Tibial nerve (tissue), 4 donors: ENCODE measurements at regions not wholly inside any gene's neighbourhood (a gene's known extent, or its start where the extent isn't known, plus 50 kb on each side); places are given as distances from the start of the nearest gene placed in this dataset.

ENCODE experiments used
- DNase-seq, 2 donors: peaks; one replicate each; pipeline ENCODE4 v3.0.0-alpha.2; 2019; ENCODE audit warnings: low spot score in 2 of 2
- H3K27ac ChIP-seq, 4 donors: fragments of 200-600 bp; sonication (generic) in 3 of 4; one replicate each; pipeline ENCODE4 v1.5.1; 2017 to 2019; ENCODE audit warnings: mild to moderate bottlenecking in 1 of 4
- H3K27me3 ChIP-seq, 2 donors: fragments of 200-600 bp; sonication (generic) in 1 of 2; one replicate each; pipeline versions ENCODE4 v1.5.1 to v1.6.0; 2017 to 2019
- H3K36me3 ChIP-seq, 3 donors: fragments of 200-600 bp; sonication (generic); one replicate each; pipeline ENCODE4 v1.5.1; 2018 to 2019
- H3K4me1 ChIP-seq, 4 donors: fragments of 200-600 bp; sonication (generic) in 3 of 4; one replicate each; pipeline ENCODE4 v1.5.1; 2017 to 2019
- H3K4me3 ChIP-seq, 4 donors: fragments of 200-600 bp; sonication (generic) in 3 of 4; one replicate each; pipeline ENCODE4 v1.5.1; 2017 to 2019; ENCODE audit warnings: mild to moderate bottlenecking in 1 of 4, moderate library complexity in 1 of 4
- H3K9me3 ChIP-seq, 4 donors: fragments of 200-600 bp; sonication (generic) in 3 of 4; one replicate each; pipeline ENCODE4 v1.5.1; 2017 to 2019
- CTCF ChIP-seq, 5 experiments: fragments of 200-600 bp in 3 of 5; fragments of 450-650 bp in 2 of 5; sonication (generic) in 3 of 5; IDR thresholded peaks; one replicate each; pipeline ENCODE4 v1.5.1; 2016 to 2019; ENCODE audit warnings: antibody characterized with exemption in 5 of 5, mild to moderate bottlenecking in 3 of 5, moderate library complexity in 2 of 5
- EP300 ChIP-seq, 2 donors: sonication (generic); formaldehyde crosslinking; IDR thresholded peaks; one replicate each; pipeline ENCODE4 v1.6.1; 2017; ENCODE audit warnings: antibody characterized with exemption in 2 of 2, mild to moderate bottlenecking in 1 of 2
- POLR2A ChIP-seq, 2 donors: fragments of 450-650 bp; IDR thresholded peaks; one replicate each; pipeline ENCODE4 v1.6.1; 2017; ENCODE audit warnings: antibody characterized with exemption in 2 of 2, mild to moderate bottlenecking in 2 of 2, moderate library complexity in 2 of 2
- WGBS, 2 donors: methylation state at CpG; one replicate each; pipeline ENCODE4 v1.1.5; 2018; 5-methylcytosine and 5-hydroxymethylcytosine counted together

DNA sequence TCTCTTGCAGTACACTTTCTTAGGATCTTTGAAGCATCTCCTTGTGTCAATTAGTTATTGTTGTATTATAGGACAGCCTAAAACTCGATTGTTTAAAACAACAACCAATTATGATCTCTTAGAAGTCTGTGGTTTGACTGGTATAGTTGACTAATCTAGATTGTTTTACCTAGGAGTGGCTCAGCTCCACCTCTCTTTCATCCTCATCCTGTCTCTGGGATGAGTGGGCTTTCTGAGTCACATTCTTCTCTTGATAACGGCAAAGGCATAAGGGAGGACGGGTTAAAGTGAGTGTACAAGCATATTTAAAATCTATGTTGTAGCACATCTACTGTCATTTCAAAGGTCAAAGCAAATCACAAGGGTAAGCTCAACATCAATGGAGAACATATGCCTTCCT lies 102.3 kb upstream of the GULP1 start:
- DNase-seq: no peak

GRCh38 chr2:188193230-188193629 lies 98.4 kb upstream of the GULP1 start:
- DNase-seq: no peak
- TF ChIP-seq CTCF (IDR thresholded peaks at IDR 0.05) (no peak), EP300 (IDR thresholded peaks at IDR 0.05) (no peak), POLR2A (IDR thresholded peaks at IDR 0.05) (no peak)
- H3K4me1 ChIP-seq: peaks cover 0 to 12% (median 4%) of the 10 kb centered on the region in 4 donors
- H3K27me3 ChIP-seq: no peaks in the 10 kb centered on the region
- no peak overlapping the region for H3K27ac ChIP-seq
- H3K4me3 ChIP-seq: no peak overlapping the region
- 89 to 90% methylated on average over 1 of the region's 1 CpG for WGBS, 2 donors
- no peaks in the 10 kb centered on the region for H3K36me3 ChIP-seq
- H3K9me3 ChIP-seq: no peaks in the 10 kb centered on the region

More for the DNA sequence above, 102.3 kb upstream of the GULP1 start:
- no peak overlapping the region for H3K27ac ChIP-seq
- H3K27me3 ChIP-seq: no peaks in the 10 kb centered on the region
- H3K4me3 ChIP-seq: no peak overlapping the region
- 76 to 84% methylated on average over 3 of the region's 3 CpGs for WGBS, 2 donors
- no peak for TF ChIP-seq CTCF (IDR thresholded peaks at IDR 0.05)
- TF ChIP-seq EP300 (IDR thresholded peaks at IDR 0.05): no peak
- TF ChIP-seq POLR2A (IDR thresholded peaks at IDR 0.05): no peak
- no peaks in the 10 kb centered on the region for H3K9me3 ChIP-seq
- no peaks in the 10 kb centered on the region for H3K36me3 ChIP-seq
- no peaks in the 10 kb centered on the region for H3K4me1 ChIP-seq

- no peak for TF ChIP-seq CTCF (IDR thresholded peaks at IDR 0.05)
- no peak for TF ChIP-seq EP300 (IDR thresholded peaks at IDR 0.05)
- TF ChIP-seq POLR2A (IDR thresholded peaks at IDR 0.05): no peak
- no peak for DNase-seq
- WGBS, 2 donors: 53 to 56% methylated on average over 2 of the region's 2 CpGs
- Histone ChIP-seq H3K36me3 (no peaks in the 10 kb centered on the region), H3K4me3 (no peak overlapping the region), H3K27me3 (no peaks in the 10 kb centered on the region), H3K27ac (no peak overlapping the region), H3K9me3 (no peaks in the 10 kb centered on the region), H3K4me1 (peaks cover 0 to 12% (median 4%) of the 10 kb centered on the region in 4 donors)
These were observed 95.2 kb upstream of the GULP1 start for GRCh38 chr2:188196343-188197008.

- H3K36me3 ChIP-seq: no peaks in the 10 kb centered on the region
- H3K4me1 ChIP-seq: peaks cover 0 to 17% (median 4%) of the 10 kb centered on the region in 4 donors
- H3K9me3 ChIP-seq: no peaks in the 10 kb centered on the region
- H3K4me3 ChIP-seq: no peak overlapping the region
- no peak for TF ChIP-seq CTCF (IDR thresholded peaks at IDR 0.05)
- no peak for TF ChIP-seq POLR2A (IDR thresholded peaks at IDR 0.05)
- TF ChIP-seq EP300 (IDR thresholded peaks at IDR 0.05): no peak
- no peak for DNase-seq
- H3K27me3 ChIP-seq: no peaks in the 10 kb centered on the region
- no peak overlapping the region for H3K27ac ChIP-seq
- 81 to 82% methylated on average over 3 of the region's 3 CpGs for WGBS, 2 donors
These were observed 92.0 kb upstream of the GULP1 start for GRCh38 chr2:188199716-188200128.

GRCh38 chr2:188201639-188202038 lies 90.0 kb upstream of the GULP1 start:
- 92 to 96% methylated on average over 2 of the region's 2 CpGs for WGBS, 2 donors
- H3K27ac ChIP-seq: no peak overlapping the region
- DNase-seq: no peak
- no peaks in the 10 kb centered on the region for H3K9me3 ChIP-seq
- TF ChIP-seq CTCF (IDR thresholded peaks at IDR 0.05) (no peak), EP300 (IDR thresholded peaks at IDR 0.05) (no peak), POLR2A (IDR thresholded peaks at IDR 0.05) (no peak)
- no peaks in the 10 kb centered on the region for H3K27me3 ChIP-seq
- peaks cover 0 to 10% (median 2%) of the 10 kb centered on the region in 4 donors for H3K4me1 ChIP-seq
- H3K4me3 ChIP-seq: no peak overlapping the region
- H3K36me3 ChIP-seq: no peaks in the 10 kb centered on the region
